AG09319 (cell line): ENCODE measurements at regions not wholly inside any gene's neighbourhood (a gene's known extent, or its start where the extent isn't known, plus 50 kb on each side); places are given as distances from the start of the nearest gene placed in this dataset.

Experiments
- DNase-seq: peaks from one replicate; pipeline ENCODE4 v3.0.0-alpha.2; 2010; ENCODE audit warnings: low read depth; ENCODE audit errors: extremely low read depth
- CTCF ChIP-seq: IDR thresholded peaks from 2 replicates; pipeline ENCODE4 v1.5.1; 2011; ENCODE audit warnings: low read depth, mild to moderate bottlenecking, inconsistent platforms, low read length, moderate library complexity

GRCh38 chr2:190827720-190828119 lies 52.9 kb upstream of the GLS start:
- TF ChIP-seq CTCF, result no peak
- no peak for DNase-seq

- no peak for TF ChIP-seq CTCF
- DNase-seq, result no peak
These were observed 51.0 kb upstream of the GLS start for GRCh38 chr2:190829642-190830041.
